ENCODE measurements at regions not wholly inside any gene's neighbourhood (a gene's known extent, or its start where the extent isn't known, plus 50 kb on each side); places are given as distances from the start of the nearest gene placed in this dataset.
"Not testable (repeated sequence)": the region's sequence is repeated elsewhere in the genome, so short reads cannot be mapped to it uniquely, and the experiment has no call there.

DNA sequence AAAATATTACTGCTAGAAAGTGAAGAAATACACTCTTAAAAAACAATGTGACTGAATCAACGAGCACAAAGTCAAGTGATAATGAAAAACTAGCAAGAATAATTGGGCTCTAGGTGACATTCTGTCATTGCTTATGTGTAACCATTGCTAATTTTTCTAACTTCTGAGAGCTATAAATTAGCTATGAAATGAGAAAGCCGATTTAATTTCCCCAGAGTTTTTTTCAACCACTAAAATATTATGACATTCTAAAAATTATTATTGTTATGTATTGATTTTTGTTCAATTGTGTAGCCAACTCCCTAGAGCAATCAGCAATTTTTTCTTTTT is 458.6 kb upstream of the ATXN8OS start:
- DNase-seq (ENCODE audit: low spot score), result no peak

DNA sequence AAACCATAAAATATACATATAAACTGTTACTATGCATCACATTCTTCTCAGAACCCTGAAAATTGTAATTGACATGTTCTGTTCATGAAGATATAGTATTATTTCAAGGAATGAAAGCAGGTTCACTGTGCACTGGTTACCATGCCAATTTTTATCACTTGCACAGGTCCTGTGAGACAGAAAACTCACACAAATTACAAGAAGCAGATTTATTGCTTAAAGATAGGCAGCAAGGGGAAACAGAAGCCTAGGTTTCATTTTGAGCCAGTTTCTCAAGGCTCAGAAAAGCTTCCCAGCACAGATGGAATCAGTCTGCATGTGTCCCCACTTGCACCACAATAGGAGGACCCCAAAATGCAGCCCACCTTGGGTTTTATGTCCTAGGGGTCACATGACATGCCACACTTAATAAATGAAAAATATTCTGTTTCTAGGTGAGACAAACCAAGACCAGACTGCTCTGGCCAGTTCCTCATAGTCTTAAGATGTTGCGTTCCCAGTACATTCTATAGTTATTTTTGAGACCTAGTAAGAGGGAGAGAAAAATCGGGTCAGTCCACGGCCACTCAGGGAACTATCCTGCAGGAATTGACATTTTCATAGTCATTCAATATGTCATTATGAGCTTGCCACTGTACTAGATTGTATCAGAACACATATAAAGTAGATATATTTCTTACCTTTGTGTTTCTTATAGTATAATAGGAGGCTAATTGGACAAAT is 459.1 kb upstream of the ATXN8OS start:
- no peak for DNase-seq (ENCODE audit: low spot score)

DNA sequence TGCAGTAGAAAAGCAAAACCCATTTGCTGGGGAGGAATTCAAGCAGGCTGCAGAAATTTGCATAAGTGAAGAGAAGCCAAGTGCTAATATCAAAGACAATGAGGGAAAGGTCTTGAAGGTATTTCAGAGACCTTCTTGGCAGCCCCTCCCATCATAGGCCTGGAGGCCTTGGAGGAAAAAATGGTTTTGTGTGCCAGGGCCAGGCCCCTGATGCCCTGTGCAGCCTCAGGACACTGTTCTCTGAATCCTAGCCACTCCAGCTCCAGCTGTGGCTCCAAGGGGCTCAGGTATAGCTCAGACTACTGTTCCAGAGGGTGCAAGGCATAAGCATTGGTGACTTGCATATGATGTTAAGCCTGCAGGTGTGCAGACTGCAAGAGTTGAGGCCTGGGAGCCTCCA is 463.2 kb upstream of the ATXN8OS start:
- no peak for DNase-seq (ENCODE audit: low spot score)

DNA sequence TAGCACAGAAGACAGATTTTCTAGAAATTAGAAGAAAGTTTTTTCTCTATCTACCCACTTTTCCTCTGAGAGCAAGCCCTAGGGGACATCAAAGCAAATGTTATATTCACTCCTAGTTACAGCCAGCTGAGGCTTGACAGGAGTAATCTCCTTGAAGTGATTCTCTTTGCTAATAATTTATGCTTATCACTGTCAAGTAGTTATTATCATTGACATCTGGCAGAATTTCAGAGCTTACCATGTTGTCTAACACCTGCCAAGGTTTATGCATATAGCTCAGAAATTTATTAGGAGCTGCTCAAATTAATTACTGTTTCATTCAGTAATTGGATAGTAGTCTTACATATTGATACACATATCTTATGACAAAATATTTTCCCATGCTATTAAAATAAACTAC is 465.9 kb upstream of the ATXN8OS start:
- DNase-seq (ENCODE audit: low spot score), result no peak

DNA sequence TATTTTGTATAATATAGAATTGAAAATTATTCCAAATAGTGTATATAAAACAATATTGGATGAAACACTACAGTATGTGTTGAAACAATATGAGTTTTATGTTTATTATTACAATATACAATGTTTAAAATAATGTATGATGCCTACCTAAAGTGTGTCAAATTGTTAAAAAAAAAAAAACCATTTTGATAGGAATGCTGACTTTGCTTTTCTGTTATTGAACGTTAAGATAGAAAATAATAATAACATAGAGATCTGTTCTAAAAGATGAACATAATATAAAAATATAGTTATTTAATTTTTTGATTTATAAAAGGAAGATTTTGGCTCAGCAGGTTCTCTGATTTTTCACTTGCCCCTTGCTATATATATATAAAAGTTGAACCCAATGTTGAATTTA is 474.6 kb upstream of the ATXN8OS start:
- no peak for DNase-seq (ENCODE audit: low spot score)

DNA sequence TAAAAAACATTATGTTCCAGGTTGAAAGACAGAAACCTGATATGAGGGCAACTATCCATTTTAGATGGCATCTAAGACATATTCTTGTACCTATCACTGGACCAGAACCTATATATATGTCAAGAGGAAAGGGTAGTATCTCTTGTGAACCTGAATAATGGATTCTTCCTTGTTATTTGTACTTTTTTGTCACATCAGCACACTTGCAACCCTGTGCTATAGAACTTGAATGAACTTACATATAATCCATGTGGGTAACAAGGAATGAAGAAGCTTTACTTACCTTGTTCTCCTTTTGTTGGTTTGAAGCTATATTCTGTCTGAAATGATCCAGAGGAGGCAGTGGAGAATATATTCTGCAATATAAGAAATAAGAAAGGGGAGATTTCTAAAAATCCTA is 483.7 kb upstream of the ATXN8OS start:
- no peak for DNase-seq (ENCODE audit: low spot score)

DNA sequence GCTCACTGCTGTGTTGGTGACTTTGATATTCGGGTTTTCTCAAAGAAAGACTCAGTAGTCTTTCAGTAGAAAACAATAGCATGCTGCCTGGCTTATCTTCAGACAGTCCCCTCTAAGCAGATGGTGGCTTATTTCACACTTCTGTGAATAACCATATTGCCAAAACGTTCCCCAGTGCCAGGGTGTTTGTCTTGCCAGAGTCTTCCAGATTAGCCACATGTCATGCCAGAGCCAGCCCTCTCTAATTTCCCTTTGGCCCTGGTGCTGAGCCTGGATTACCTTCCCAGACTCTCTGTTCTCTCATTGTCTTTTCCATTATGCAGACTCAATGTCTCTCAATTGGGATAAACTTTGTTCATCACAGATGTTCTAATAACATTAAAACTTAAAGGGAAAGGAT is 488.0 kb upstream of the ATXN8OS start:
- DNase-seq (ENCODE audit: low spot score), result no peak

DNA sequence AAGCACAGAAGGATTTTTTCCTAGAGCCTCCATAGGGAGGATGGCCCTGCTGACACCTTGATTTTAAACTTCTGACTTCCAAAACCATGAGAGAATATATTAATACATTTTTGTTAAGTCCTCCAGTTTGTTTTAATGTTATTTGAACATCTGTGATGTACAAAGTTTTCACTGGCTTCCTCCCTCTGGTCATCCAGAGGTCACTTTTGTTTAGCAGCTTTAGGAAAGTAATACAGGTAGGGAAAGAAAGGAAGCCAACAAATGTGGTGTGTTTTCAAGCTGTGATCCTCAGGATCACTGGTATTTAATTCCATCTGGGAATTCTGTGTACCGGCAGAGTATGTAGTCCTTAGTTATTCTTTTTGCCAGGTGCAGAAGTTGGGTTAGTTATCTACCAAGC is 488.8 kb upstream of the ATXN8OS start:
- no peak for DNase-seq (ENCODE audit: low spot score)

DNA sequence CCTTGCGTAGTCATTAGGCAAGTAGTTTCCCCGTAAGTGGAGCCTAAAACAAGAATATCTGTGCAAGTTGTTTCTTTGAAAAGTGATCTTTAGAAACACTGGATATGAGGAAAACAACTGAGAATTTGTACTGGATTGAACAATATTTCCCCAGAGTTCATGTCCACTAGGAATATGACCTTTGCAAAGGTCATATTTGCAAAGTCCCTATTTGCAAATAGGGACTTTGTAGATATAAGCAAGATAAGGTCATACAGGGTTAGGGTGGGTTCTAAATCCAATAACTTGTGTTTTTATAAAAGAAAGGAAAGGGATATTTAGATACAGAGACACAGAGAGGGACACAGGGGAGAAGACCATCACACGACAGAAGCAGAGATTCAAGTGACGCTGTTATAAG is 489.2 kb upstream of the ATXN8OS start:
- no peak for DNase-seq (ENCODE audit: low spot score)

DNA sequence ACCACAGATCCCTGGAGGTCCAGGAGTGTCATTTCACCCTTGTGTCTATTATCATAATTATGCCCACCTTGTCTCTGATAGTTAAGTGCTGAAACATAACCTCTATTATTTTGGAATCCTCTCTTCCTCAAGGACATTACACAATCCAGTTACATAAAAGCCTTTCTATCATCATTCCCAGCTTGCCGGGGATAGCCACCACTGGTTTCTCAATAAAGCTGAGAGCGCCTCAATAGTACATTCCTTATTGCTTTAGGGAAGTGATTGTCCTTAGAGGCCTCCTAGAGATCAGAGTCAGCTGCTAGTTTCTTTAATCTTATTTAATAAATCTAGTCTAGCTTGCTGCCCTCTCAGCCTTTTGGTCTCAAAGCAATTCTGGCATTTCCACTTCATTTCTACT is 490.0 kb upstream of the ATXN8OS start:
- no peak for DNase-seq (ENCODE audit: low spot score)

DNA sequence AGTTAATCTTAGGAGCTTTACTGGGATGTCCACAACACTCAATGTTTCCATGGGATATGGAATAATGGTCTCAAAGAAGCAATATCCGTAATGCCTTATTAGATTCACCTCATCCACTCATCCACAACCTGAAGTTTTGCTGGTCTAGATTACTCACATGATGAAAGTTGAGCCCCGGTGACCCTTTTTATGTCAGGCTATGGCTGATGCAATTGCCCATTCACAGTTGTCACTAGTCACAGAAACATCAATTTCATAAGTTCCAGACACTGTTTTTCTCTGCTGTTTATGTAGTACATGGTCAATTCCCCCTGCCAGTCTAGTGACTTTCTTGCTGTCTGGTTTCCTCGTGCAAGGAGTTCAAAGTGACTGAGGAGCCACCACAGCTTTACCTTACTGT is 491.2 kb upstream of the ATXN8OS start:
- no peak for DNase-seq (ENCODE audit: low spot score)

DNA sequence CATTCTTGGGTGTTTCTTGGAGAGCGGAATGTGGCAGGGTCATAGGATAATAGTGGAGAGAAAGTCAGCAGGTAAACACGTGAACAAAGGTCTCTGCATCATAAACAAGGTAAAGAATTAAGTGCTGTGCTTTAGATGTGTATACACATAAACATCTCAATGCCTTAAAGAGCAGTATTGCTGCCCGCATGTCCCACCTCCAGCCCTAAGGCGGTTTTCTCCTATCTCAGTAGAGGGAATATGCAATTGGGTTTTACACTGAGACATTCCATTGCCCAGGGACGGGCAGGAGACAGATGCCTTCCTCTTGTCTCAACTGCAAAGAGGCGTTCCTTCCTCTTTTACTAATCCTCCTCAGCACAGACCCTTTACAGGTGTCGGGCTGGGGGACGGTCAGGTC is 492.6 kb upstream of the ATXN8OS start:
- DNase-seq (ENCODE audit: low spot score), result not testable (repeated sequence)

DNA sequence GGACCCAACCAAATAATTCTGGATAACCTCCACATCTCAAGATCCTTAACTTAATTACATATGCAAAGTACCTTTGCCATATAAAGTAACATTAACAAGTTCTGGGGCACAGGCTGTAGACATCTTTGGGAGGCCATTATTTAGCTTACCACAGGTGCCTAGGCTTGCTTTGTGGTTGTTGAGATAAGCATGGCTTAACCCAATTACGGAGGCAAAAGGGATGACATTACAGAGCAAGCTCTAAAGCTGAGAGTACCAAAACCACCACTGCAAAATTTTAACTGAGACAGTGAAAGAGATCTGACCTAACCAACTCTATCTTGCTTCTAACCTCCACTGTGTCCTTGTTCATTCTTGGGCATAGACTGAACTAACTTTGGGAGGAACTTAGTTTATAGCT is 502.9 kb upstream of the ATXN8OS start:
- no peak for DNase-seq (ENCODE audit: low spot score)

DNA sequence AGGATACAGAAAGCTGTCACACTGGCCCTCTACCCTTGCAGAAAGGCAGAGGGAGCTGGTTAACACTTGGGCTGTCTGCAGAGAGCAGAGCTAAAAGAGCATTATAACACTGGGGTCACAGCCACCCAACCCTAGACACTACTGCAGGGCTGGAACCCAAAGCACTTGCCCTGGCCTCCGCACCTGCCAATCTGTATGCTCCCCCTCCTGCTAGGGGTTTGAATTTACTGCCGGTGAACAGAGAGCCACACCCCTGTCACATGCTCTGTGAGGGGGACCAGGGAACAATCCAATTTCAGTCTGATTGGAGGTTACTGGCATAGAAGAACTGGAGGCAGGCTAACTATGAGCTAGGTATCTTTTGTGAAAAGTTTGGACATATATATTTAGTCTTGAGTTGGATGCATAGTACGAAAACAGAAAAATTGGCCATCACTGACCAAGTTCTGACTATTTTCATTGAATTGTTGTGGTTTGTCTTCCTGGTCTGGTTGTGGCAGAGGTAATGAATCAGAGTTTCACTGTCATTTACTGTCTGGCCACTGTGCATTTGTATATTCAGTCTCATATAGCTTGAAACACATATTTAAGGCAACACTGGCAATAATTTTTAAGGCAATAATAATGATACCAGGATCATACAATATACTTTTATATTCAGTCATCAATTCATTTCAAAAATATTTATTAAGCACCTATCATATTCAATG is 504.3 kb upstream of the ATXN8OS start:
- no peak for DNase-seq (ENCODE audit: low spot score)

DNA sequence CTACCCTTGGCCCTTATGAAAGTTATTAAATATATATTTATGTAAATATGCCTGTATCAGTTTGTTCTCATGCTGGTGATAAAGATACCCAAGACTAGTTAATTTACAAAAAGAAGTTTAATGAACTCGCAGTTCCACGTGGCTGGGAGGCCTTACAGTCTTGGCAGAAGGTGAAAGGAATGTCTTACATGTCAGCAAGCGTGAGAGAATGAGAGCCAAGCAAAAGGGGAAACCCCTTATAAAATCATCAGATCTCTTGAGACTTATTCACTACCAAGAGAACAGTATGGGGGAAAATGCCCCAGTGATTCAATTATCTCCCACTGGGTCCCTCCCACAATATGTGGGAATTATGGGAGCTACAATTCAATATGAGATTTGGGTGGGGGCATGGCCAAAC is 506.0 kb upstream of the ATXN8OS start:
- DNase-seq (ENCODE audit: low spot score), result no peak

DNA sequence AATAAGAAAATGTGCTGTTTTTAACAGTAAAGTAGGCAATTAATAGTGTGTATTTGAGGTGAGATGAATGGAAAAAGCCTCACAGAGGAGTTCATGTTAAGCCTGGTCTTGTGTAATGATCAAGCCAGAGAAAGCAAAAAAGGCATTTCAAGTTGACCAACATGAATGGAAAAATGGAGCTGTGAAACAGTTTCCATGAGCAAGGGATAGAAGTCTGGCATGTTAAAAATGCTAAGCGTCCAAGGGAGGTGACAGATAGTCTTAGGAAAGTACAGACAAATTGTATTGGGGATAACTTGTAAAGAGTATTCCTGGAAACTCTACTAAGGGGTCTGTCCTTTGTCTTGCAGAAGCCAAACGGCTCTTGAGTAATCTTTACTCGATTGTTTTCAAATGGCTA is 506.8 kb upstream of the ATXN8OS start:
- no peak for DNase-seq (ENCODE audit: low spot score)

DNA sequence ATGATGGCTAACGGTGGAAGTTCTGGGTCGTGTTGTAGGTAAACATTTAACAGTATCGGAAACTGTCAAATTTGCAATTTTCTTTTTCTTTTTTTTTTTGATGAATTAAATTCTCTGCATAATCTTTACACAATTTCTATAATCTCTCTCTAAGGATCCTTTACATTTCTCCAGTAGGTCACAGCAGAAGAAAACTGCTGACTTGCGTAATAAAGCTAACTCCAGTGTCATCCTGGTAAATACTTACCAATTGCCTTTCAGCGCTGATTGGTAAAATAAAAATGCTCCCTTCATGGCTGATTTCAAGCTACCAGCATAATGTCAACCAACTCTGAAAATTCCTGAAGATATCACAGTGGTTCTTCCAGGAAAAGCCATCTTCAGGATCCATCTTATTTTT is 510.5 kb upstream of the ATXN8OS start:
- no peak for DNase-seq (ENCODE audit: low spot score)

DNA sequence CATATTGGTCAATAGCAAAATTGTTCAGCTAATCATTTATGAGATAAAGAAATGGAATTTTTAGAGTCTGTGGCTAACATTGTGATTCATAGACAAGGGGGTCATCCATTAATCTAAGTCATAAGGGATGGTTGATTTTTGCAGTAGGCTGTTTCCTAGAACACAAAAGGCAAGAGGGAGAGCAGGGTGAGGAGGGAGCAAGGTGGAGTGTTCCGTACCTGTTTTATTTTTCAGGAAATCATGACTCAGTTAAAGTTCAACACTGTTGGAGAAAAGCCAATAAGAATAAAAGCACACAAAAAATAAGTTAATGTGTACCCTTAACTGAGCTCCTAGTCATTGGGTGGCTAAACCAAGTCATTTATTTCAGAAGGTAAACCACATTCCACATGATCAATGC is 512.4 kb upstream of the ATXN8OS start:
- no peak for DNase-seq (ENCODE audit: low spot score)

DNA sequence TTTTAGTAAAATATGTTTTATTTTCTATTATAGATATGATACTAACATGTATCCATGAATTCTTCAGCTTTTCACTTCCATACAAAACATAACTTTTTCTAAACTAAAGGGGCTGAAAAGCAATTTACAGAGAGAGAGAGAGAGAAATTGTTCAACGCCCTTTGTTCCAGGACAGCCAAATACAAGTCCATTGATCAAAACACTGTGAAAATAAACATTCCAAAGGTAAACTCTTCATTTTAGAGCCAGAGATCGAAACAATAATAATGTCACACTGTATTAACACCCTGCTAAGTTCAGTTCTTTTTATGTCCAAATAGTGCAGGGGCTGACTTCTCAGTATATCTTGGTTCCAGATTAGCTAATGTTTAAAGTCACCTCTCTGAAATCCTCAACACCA is 516.2 kb upstream of the ATXN8OS start:
- no peak for DNase-seq (ENCODE audit: low spot score)

DNA sequence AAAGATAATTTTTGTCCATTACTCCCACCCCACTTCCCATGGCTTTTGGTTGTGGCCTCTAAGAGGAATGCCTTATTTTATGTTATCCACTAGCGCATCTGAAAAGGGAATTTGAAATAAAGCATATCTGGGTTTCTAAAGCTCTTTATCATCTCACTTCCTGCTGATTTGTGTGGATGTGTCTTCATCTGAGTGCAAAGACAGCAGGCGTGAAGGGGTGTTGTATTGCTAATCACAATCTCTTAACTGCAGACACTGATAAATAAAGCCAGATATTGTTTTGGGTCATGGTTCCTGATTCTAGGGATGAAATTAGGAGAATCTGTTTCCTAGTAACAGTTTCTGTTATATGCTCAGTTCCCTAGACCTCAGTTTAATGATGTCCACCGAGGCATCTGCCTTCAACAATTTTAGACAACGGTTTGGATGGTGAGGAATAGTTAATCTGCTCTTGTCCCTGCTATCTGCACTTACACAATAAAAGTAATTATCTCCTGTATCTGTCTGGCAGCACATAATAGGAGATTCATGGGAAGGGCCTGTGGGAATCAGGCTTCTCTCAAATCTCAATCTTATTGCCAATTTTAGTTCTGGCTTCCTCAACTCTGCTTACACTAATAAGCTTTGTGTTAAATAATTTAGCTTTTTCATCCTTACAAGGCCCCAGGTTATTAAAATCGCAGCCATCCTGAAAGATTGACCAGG is 517.9 kb upstream of the ATXN8OS start:
- no peak for DNase-seq (ENCODE audit: low spot score)

DNA sequence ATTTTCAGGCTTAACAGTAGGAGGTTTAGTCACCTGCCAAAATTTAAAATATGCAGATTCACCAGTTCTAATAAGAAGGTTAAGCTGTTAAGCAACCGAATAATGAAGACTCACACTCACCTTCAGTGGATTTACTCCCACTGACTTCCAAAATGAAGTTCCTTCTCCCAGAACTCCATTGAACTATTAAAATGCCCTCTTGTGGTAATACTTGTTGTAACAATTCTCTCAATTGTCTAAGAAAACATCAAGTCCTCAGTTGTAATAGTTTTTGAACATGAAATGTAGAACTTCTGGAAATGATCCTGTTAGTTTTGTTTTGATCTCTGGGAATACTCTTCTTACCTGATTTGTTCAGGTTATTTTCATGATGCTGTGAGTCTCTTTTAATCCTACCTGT is 522.0 kb upstream of the ATXN8OS start:
- DNase-seq (ENCODE audit: low spot score), result no peak

DNA sequence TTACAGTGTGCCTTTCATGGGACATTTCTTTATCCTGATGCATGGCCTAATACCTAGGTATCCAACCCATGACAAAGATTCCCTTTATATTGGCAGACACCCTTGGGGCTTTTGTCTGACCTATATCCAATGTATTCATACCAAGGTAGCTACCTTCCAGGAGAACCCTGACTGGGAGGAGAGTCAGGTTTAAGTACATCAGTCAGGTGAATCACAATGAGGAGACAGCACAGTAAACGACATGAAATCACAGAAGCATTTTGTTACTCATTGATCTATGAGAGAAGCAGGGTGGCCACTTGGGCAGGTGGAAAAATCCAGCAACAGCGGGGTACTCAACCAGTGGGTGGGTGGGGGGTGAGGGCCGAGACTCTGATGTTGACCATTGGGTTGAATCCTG is 527.4 kb upstream of the ATXN8OS start:
- DNase-seq (ENCODE audit: low spot score), result no peak

DNA sequence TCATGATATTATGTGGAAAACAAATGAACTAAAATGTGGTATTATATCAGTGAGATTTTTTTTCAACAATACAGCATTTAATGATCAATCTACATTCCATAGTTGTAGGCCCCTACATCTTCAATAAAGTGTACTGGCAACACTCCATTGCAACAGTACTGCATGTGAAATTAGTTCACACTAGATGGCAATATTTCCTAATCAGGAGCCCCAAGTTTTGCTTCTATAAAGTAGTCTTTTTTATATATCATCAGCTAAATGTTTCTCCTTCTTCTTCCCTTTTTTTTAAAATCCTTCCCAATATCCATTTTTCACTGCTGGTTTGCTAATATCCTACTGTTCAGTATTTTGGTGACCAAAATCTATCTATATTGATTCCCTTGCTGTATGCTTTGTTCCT is 528.3 kb upstream of the ATXN8OS start:
- no peak for DNase-seq (ENCODE audit: low spot score)
